ENCODE measurements at regions not wholly inside any gene's neighbourhood (a gene's known extent, or its start where the extent isn't known, plus 50 kb on each side); places are given as distances from the start of the nearest gene placed in this dataset.

- no peak overlapping the region for H3K9ac ChIP-seq (ENCODE audit: low read depth, low read length, poor library complexity, severe bottlenecking)
- no peak for TF ChIP-seq EZH2phosphoT487 (IDR thresholded peaks at IDR 0.05; ENCODE audit: borderline replicate concordance)
- no peak for TF ChIP-seq CTCF (conservative IDR thresholded peaks at IDR 0.05; ENCODE audit: low read length)
- H3K79me2 ChIP-seq (ENCODE audit: insufficient read depth, low read length): no peaks in the 10 kb centered on the region
- no peaks in the 10 kb centered on the region for H3K9me3 ChIP-seq (ENCODE audit: insufficient read depth, low read depth, low read length)
- H3K4me2 ChIP-seq (ENCODE audit: low read depth, low read length, poor library complexity, severe bottlenecking): no peak overlapping the region
- no peaks in the 10 kb centered on the region for H3K36me3 ChIP-seq (ENCODE audit: insufficient read depth, low read length)
- no peaks in the 10 kb centered on the region for H3K27me3 ChIP-seq (ENCODE audit: insufficient read depth, low read length, poor library complexity, severe bottlenecking)
- no peaks in the 10 kb centered on the region for H4K20me1 ChIP-seq (ENCODE audit: insufficient read depth, low read length, poor library complexity, severe bottlenecking)
- H3K4me3 ChIP-seq (ENCODE audit: low read length, poor library complexity, severe bottlenecking): no peak overlapping the region
- no peak overlapping the region for H2AFZ ChIP-seq (ENCODE audit: low read length)
- H3K4me1 ChIP-seq (ENCODE audit: insufficient read depth, low read length, poor library complexity, severe bottlenecking): no peaks in the 10 kb centered on the region
- H3K9me2 ChIP-seq (replicated peaks; ENCODE audit: low read depth, low read length): no peaks in the 10 kb centered on the region
- no peaks in the 10 kb centered on the region for H3F3A ChIP-seq (ENCODE audit: low read depth)
Observed at GRCh38 chr14:30191639-30192279, 264.1 kb upstream of the PRKD1 start.

- Histone ChIP-seq H3K9me3 (ENCODE audit: insufficient read depth, low read depth, low read length) (no peaks in the 10 kb centered on the region), H3K36me3 (ENCODE audit: insufficient read depth, low read length) (no peaks in the 10 kb centered on the region), H3K9ac (ENCODE audit: low read depth, low read length, poor library complexity, severe bottlenecking) (no peak overlapping the region), H4K20me1 (ENCODE audit: insufficient read depth, low read length, poor library complexity, severe bottlenecking) (no peaks in the 10 kb centered on the region), H3K79me2 (ENCODE audit: insufficient read depth, low read length) (no peaks in the 10 kb centered on the region), H3K4me1 (ENCODE audit: insufficient read depth, low read length, poor library complexity, severe bottlenecking) (no peaks in the 10 kb centered on the region), H3F3A (ENCODE audit: low read depth) (no peaks in the 10 kb centered on the region), H3K4me2 (ENCODE audit: low read depth, low read length, poor library complexity, severe bottlenecking) (no peak overlapping the region), H3K9me2 (replicated peaks; ENCODE audit: low read depth, low read length) (no peaks in the 10 kb centered on the region), H2AFZ (ENCODE audit: low read length) (no peak overlapping the region), H3K4me3 (ENCODE audit: low read length, poor library complexity, severe bottlenecking) (no peak overlapping the region), H3K27me3 (ENCODE audit: insufficient read depth, low read length, poor library complexity, severe bottlenecking) (no peaks in the 10 kb centered on the region)
- TF ChIP-seq CTCF (conservative IDR thresholded peaks at IDR 0.05; ENCODE audit: low read length) (no peak), EZH2phosphoT487 (IDR thresholded peaks at IDR 0.05; ENCODE audit: borderline replicate concordance) (no peak)
Observed at GRCh38 chr14:30193101-30193500, 265.5 kb upstream of the PRKD1 start.

- TF ChIP-seq CTCF (conservative IDR thresholded peaks at IDR 0.05; ENCODE audit: low read length) (no peak), EZH2phosphoT487 (IDR thresholded peaks at IDR 0.05; ENCODE audit: borderline replicate concordance) (no peak)
- H3K79me2 ChIP-seq (ENCODE audit: insufficient read depth, low read length): no peaks in the 10 kb centered on the region
- H3K9ac ChIP-seq (ENCODE audit: low read depth, low read length, poor library complexity, severe bottlenecking): no peak overlapping the region
- no peaks in the 10 kb centered on the region for H3K27me3 ChIP-seq (ENCODE audit: insufficient read depth, low read length, poor library complexity, severe bottlenecking)
- H3K4me1 ChIP-seq (ENCODE audit: insufficient read depth, low read length, poor library complexity, severe bottlenecking): no peaks in the 10 kb centered on the region
- H3K4me2 ChIP-seq (ENCODE audit: low read depth, low read length, poor library complexity, severe bottlenecking): no peak overlapping the region
- no peaks in the 10 kb centered on the region for H3F3A ChIP-seq (ENCODE audit: low read depth)
- H3K4me3 ChIP-seq (ENCODE audit: low read length, poor library complexity, severe bottlenecking): no peak overlapping the region
- H3K9me3 ChIP-seq (ENCODE audit: insufficient read depth, low read depth, low read length): no peaks in the 10 kb centered on the region
- H2AFZ ChIP-seq (ENCODE audit: low read length): no peak overlapping the region
- no peaks in the 10 kb centered on the region for H3K36me3 ChIP-seq (ENCODE audit: insufficient read depth, low read length)
- no peaks in the 10 kb centered on the region for H4K20me1 ChIP-seq (ENCODE audit: insufficient read depth, low read length, poor library complexity, severe bottlenecking)
- no peaks in the 10 kb centered on the region for H3K9me2 ChIP-seq (replicated peaks; ENCODE audit: low read depth, low read length)
Observed at GRCh38 chr14:30193845-30194501, 266.3 kb upstream of the PRKD1 start.

Data from Loucy (cell line).